ENCODE measurements at regions not wholly inside any gene's neighbourhood (a gene's known extent, or its start where the extent isn't known, plus 50 kb on each side); places are given as distances from the start of the nearest gene placed in this dataset.

GRCh38 chr11:70616938-70617654, 218.8 kb downstream of the CTTN start:
- Histone ChIP-seq H3K4me3 (no peak overlapping the region), H3K9ac (ENCODE audit: insufficient read depth in 1 of 2, low read depth in 2 of 2, low read length in 2 of 2) (no peak overlapping the region), H3K27ac (ENCODE audit: extremely low read depth, low read depth, low read length) (no peak overlapping the region), H3K27me3 (ENCODE audit: control insufficient read depth in 2 of 2, insufficient read depth in 2 of 2, low read length in 2 of 2) (peaks cover 5 to 69% of the 10 kb centered on the region in 2 experiments), H3K79me2 (ENCODE audit: control insufficient read depth, insufficient read depth, low read length) (no peaks in the 10 kb centered on the region), H3K36me3 (ENCODE audit: control insufficient read depth, insufficient read depth, low read length) (no peaks in the 10 kb centered on the region), H3K9me1 (ENCODE audit: control insufficient read depth, insufficient read depth, low read length) (no peaks in the 10 kb centered on the region), H2AFZ (ENCODE audit: low read depth, low read length) (no peak overlapping the region), H3K4me1 (replicated peaks in 1 of 2; ENCODE audit: control insufficient read depth in 2 of 2, insufficient read depth in 2 of 2, low read length in 2 of 2) (no peaks in the 10 kb centered on the region; a peak in 1 of 5 replicates), H4K20me1 (replicated peaks; ENCODE audit: control insufficient read depth, insufficient read depth, low read length) (no peaks in the 10 kb centered on the region), H3K9me3 (replicated peaks; ENCODE audit: control insufficient read depth, insufficient read depth, low read depth, low read length) (no peaks in the 10 kb centered on the region), H3K4me2 (ENCODE audit: insufficient read depth, low read length) (no peak overlapping the region)
- no peak for ATAC-seq
- no TSS peak for BruUV-seq (replicated peaks)
- CTCF ChIA-PET (ENCODE audit: low intra/inter-chr PET ratio) = no interaction called here
- in situ Hi-C loops (cut with MboI) (no loop called here), intact Hi-C loops (cut with micrococcal nuclease) (no loop called here)
- POLR2A ChIA-PET = no interaction called here
- no peak for TF ChIP-seq POU5F1 (IDR thresholded peaks at IDR 0.05; ENCODE audit: borderline replicate concordance, low read depth, low read length, partially characterized antibody)
- TF ChIP-seq XRCC3 (IDR thresholded peaks at IDR 0.05) = no peak
- TF ChIP-seq ZNF143 (CRISPR knock-in tag; IDR thresholded peaks at IDR 0.05) = no peak
- TF ChIP-seq SP1 (CRISPR knock-in tag; IDR thresholded peaks at IDR 0.05) = no peak
- TF ChIP-seq ZNF324 (CRISPR knock-in tag; IDR thresholded peaks at IDR 0.05) = no peak
- TF ChIP-seq SMARCB1 (IDR thresholded peaks at IDR 0.05; ENCODE audit: insufficient read length, low read depth) = no peak
- no peak for TF ChIP-seq BRD4 (IDR thresholded peaks at IDR 0.05)
- FAIRE-seq = no peak
- under 1% methylated on average over 12 of the region's 12 CpGs for WGBS (ENCODE audit: insufficient coverage, low coverage, missing lambda C conversion rate)
- no peak for DNase-seq (ENCODE audit: extremely low read depth in 1 of 4, low spot score in 3 of 4)

Data from K562 (cell line).